ENCODE measurements at regions not wholly inside any gene's neighbourhood (a gene's known extent, or its start where the extent isn't known, plus 50 kb on each side); places are given as distances from the start of the nearest gene placed in this dataset.

- in situ Hi-C loops (cut with HindIII; ENCODE audit: low pct_ligation_motif_present, low pct_unique_long_range_greater_than_20kb, low sequenced_read_pairs): no loop called here
- DNase-seq: no peak
These were observed 247.7 kb upstream of the RFX3 start for GRCh38 chr9:3773362-3774060.

DNA sequence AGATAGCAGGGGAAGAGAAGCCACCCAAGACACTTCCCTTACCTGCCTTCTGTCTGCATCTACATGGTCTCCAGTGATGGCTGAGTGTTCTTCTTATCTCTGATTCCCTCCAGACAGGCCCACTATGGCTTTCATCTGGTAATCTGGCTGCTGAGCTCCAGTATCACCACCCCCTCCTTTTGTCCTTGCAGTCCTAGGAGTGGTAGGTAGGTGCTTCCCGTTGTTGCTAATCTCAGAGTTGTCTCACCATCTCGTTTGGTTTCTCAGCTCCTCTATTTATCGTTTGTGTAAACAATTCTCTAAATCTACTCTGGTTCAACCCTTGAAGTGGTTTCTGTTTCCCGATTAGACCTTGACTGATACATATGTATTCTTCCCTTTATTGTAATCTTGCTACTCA is 243.8 kb upstream of the RFX3 start:
- no peak for DNase-seq
- in situ Hi-C loops (cut with HindIII; ENCODE audit: low pct_ligation_motif_present, low pct_unique_long_range_greater_than_20kb, low sequenced_read_pairs): no loop called here

- no peak for DNase-seq
- in situ Hi-C loops (cut with HindIII; ENCODE audit: low pct_ligation_motif_present, low pct_unique_long_range_greater_than_20kb, low sequenced_read_pairs): no loop called here
These were observed 243.1 kb upstream of the RFX3 start for GRCh38 chr9:3768712-3769457.

DNA sequence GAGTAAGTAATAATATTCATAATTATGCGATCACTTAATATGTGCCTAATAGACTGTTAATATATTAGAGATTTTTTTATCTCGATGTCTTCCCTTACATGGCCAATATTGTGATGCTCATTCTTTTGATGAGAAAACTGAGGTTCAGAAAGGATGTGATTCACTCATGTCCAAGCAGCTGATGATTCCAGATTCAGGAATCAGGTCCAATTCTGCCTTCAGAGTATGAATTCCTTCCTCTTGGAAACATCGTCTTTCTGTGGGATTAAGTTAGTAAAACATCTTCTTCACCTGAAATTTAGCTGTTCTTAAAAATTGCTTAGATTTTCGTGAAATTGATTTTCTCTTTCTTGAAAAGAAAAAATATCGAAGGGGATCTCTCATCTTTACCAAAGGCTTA is 242.5 kb upstream of the RFX3 start:
- in situ Hi-C loops (cut with HindIII; ENCODE audit: low pct_ligation_motif_present, low pct_unique_long_range_greater_than_20kb, low sequenced_read_pairs): no loop called here
- no peak for DNase-seq

- in situ Hi-C loops (cut with HindIII; ENCODE audit: low pct_ligation_motif_present, low pct_unique_long_range_greater_than_20kb, low sequenced_read_pairs): no loop called here
These were observed 236.3 kb upstream of the RFX3 start for GRCh38 chr9:3762076-3762475.

GRCh38 chr9:3760031-3760430 is 234.2 kb upstream of the RFX3 start:
- in situ Hi-C loops (cut with HindIII; ENCODE audit: low pct_ligation_motif_present, low pct_unique_long_range_greater_than_20kb, low sequenced_read_pairs): no loop called here
- DNase-seq: peak; percentile 44

More at GRCh38 chr9:3762076-3762475, 236.3 kb upstream of the RFX3 start:
- DNase-seq: no peak

DNA sequence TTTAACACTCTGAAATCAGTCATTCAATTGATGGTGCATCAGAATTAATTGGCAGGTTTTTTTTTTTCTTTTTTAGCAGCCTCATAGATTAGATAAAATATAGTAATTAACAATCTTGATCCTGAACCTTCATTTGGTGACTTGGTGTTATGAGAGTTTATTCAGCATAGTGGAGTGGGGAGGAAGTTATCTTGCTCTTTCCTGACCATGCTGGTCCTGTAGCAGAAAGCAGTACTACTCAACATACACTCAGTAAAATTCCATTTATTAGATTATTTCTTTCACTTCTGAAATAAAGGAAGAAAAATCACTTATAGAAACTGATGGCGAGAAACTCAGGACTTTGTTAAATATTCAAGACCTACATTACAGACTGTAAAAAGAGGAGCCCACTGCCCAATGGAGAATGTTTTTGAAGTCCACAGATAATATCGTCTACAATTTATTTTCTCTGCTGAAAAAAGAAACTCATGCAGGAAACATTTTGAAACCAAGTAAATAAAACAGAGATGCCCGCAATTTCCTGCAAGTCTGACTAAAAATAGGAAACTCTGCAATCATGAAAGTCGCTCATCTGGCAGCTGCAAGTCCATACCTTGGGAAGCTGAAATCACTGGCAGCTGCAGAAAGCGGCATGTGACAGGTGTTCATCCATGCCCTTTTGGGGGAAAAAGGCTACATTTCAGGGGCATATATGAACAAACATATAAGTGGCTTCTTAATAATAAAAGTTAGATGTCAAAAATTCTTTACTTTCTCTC is 233.2 kb upstream of the RFX3 start:
- in situ Hi-C loops (cut with HindIII; ENCODE audit: low pct_ligation_motif_present, low pct_unique_long_range_greater_than_20kb, low sequenced_read_pairs): no loop called here
- no peak for DNase-seq

DNA sequence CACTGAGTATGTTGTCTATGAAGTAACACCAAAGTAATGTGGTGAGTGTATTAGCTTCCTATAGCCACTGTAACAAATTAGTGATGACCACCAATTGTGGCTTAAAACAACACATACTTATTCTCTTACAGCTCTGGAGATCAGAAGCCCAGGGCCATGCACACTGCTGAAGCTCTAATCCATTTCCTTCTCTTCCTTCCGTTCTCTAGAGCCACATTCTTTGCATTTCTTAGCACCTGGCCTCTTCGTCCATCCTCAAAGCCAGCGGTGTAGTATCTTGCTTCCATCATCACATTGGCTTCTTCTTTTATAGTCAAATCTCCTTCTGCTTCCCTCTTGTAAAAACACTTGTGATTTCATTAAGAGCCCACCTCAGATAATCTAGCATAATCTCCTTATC is 230.3 kb upstream of the RFX3 start:
- DNase-seq: no peak
- in situ Hi-C loops (cut with HindIII; ENCODE audit: low pct_ligation_motif_present, low pct_unique_long_range_greater_than_20kb, low sequenced_read_pairs): no loop called here

DNA sequence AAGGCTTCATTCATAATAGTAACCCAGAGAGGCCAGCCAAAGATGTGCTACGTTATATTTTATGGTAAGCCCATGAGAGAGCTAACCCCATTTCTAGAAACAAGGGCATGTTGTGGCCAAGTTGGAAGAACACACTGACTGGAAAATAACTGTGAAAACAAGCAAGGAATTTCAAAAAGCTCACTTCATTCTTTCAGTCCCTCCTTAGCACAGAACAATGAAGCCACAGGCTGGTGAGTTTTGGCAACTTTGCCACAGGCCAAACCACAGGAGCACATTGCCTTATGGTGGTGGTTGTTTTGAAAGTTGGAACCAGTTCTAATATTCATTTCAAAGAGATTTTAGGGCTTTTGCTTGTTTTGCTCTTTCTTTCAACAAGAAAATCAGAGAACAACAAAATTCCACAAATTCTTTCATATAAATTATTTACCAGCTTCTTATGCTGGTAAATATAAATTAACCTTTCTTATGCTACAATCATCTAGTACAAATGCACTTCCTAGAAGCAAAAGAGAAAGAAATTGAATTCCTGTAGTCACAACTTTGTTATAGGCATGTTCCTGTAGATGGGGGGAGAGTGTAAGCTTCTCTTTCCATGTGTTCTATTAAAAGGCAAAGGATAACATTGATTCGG is 225.4 kb upstream of the RFX3 start:
- in situ Hi-C loops (cut with HindIII; ENCODE audit: low pct_ligation_motif_present, low pct_unique_long_range_greater_than_20kb, low sequenced_read_pairs): no loop called here
- DNase-seq: peak; percentile 81

DNA sequence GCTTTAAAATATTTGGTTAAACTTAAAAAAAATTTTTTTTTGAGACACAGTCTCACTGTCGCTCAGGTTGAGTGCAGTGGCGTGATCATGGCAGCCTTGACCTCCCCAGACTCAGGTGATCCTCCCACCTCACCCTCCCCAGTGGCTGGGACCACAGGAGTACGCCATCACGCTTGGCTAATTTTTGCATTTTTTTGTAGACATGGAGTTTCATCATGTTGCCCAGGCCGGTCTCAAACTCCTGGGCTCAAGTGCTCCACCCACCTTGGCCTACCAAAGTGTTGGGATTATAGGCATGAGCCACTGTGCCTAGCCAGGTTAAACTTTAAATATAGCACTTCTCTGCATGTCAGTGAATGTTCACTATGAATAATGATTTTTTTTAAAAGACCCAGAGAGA is 224.5 kb upstream of the RFX3 start:
- in situ Hi-C loops (cut with HindIII; ENCODE audit: low pct_ligation_motif_present, low pct_unique_long_range_greater_than_20kb, low sequenced_read_pairs): no loop called here
- DNase-seq: peak; percentile 32

DNA sequence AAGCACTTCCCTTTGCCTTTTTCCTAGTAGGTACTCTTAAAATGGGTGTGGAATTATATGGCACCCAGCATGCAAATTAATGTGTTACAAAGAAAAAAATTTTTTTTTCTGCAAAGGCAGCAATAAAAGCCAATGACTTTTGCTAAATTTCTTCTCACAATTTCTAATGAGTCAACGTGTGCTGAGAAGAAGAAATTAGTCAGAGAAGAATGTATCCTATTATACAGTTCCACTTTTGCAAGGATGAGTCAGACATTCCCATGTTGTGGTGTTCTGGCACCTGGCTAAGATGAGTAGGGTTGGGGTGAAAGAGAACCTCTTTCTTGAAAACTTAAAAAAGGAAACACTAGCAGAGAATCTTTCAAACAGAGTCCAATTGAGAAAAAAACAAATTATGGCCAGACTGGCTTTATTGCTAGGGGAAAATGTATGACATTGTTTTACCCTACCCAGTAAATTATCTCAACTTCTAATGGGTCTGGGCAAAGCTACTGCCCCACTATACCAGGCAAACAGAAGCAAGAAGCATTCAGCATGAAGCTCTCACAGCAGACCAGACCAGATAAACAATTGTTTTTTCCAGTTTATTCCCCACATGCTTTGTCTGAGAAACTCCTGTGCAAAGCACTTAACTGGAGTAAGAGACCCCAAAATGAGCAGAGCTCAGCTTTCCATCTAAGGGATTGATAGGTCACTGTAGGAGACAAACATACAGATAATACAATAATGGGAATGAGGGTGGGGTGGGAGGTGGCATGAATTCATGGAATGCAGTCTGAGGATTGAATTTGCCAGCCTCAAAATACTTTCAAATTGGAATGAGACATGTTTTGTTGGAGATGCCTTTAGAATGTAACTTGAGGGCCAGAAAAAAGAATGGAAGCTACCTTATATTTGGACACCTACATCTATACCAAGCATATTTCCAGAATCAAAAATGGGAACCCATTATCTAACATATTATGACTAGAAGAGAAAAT is 220.8 kb upstream of the RFX3 start:
- DNase-seq: peak; percentile 82
- in situ Hi-C loops (cut with HindIII; ENCODE audit: low pct_ligation_motif_present, low pct_unique_long_range_greater_than_20kb, low sequenced_read_pairs): no loop called here

GRCh38 chr9:3743901-3744413 is 218.2 kb upstream of the RFX3 start:
- DNase-seq: no peak
- in situ Hi-C loops (cut with HindIII; ENCODE audit: low pct_ligation_motif_present, low pct_unique_long_range_greater_than_20kb, low sequenced_read_pairs): no loop called here

DNA sequence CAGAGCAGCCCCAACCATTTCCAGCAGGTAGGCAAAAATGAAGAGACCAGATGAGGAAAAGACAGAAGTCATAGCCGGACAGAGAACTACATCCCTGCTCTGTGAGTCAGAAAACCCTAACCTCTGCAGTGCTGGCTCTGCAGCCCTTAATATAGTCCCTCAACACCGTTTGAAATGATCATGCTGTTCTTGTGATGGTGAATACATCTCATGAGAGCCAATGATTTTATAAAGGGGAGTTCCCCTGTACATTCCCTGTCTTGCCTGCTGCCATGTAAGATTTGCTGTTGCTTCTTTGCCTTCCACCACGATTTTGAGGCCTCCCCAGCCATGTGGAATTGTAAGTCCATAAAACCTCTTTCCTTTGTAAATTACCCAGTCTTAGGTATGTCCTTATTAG is 216.8 kb upstream of the RFX3 start:
- DNase-seq: no peak

DNA sequence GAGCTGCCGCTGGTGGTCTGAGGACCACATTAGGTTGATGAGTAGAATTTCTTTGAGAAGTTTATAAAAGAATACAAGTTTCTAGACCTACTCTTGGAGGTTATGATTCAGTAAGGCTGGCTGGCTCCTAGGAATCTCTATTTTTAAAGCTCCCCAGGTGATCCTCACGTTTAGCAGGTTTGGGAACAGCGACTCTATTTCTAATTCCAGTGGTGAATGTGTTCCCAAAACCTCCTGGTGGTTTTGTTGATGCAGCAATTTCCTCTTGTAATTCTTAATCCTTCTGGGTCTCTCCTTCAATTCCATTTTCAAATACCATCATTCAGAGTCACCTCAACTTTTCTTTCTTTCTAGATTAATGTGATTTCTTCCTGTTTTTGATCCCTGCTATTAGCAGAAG is 215.9 kb upstream of the RFX3 start:
- DNase-seq: no peak
- in situ Hi-C loops (cut with HindIII; ENCODE audit: low pct_ligation_motif_present, low pct_unique_long_range_greater_than_20kb, low sequenced_read_pairs): no loop called here

More for the DNA sequence above, 216.8 kb upstream of the RFX3 start:
- in situ Hi-C loops (cut with HindIII; ENCODE audit: low pct_ligation_motif_present, low pct_unique_long_range_greater_than_20kb, low sequenced_read_pairs): no loop called here

- in situ Hi-C loops (cut with HindIII; ENCODE audit: low pct_ligation_motif_present, low pct_unique_long_range_greater_than_20kb, low sequenced_read_pairs): no loop called here
- no peak for DNase-seq
These were observed 215.1 kb upstream of the RFX3 start for GRCh38 chr9:3740690-3741419.

GRCh38 chr9:3736161-3736560 is 210.4 kb upstream of the RFX3 start:
- DNase-seq: no peak
- in situ Hi-C loops (cut with HindIII; ENCODE audit: low pct_ligation_motif_present, low pct_unique_long_range_greater_than_20kb, low sequenced_read_pairs): no loop called here

GRCh38 chr9:3735251-3735650 is 209.4 kb upstream of the RFX3 start:
- no peak for DNase-seq
- in situ Hi-C loops (cut with HindIII; ENCODE audit: low pct_ligation_motif_present, low pct_unique_long_range_greater_than_20kb, low sequenced_read_pairs): no loop called here
